SK-N-SH treated with all-trans-retinoic acid at 6 μM for 48 hours (cell line): ENCODE measurements at regions not wholly inside any gene's neighbourhood (a gene's known extent, or its start where the extent isn't known, plus 50 kb on each side); places are given as distances from the start of the nearest gene placed in this dataset.

ENCODE experiments used
- ATAC-seq: fragments of 200-7000 bp; cut with Tn5 transposase; 3 replicates; pipeline ENCODE4 v1.9.1; 2020; ENCODE audit warnings: mild to moderate bottlenecking, moderate library complexity
- ARNTL ChIP-seq: fragments of 450-650 bp; formaldehyde crosslinking; IDR thresholded peaks from 2 replicates; pipeline ENCODE4 v1.5.0; 2020; ENCODE audit warnings: low read depth, mild to moderate bottlenecking, moderate library complexity, borderline replicate concordance
- BACH2 ChIP-seq: fragments of 250-450 bp; sonication (Bioruptor Pico); IDR thresholded peaks from 2 replicates; pipeline ENCODE4 v1.9.0; 2021; ENCODE audit warnings: mild to moderate bottlenecking, borderline replicate concordance
- CSDC2 ChIP-seq: fragments of 250-450 bp; sonication (Bioruptor Pico); IDR thresholded peaks from 2 replicates; pipeline ENCODE4 v1.5.0; 2020; ENCODE audit warnings: mild to moderate bottlenecking, moderate library complexity
- ESRRG ChIP-seq: fragments of 250-450 bp; sonication (Bioruptor Pico); IDR thresholded peaks from 2 replicates; pipeline ENCODE4 v1.6.1; 2021; ENCODE audit warnings: mild to moderate bottlenecking
- GLIS3 ChIP-seq: fragments of 250-450 bp; sonication (Bioruptor Pico); IDR thresholded peaks from 2 replicates; pipeline ENCODE4 v1.5.0; 2020; ENCODE audit warnings: mild to moderate bottlenecking, moderate library complexity
- ISL1 ChIP-seq: fragments of 250-450 bp; sonication (Bioruptor Pico); IDR thresholded peaks from 2 replicates; pipeline ENCODE4 v2.1.2; 2022; ENCODE audit warnings: mild to moderate bottlenecking, moderate library complexity
- OSR1 ChIP-seq: fragments of 250-450 bp; sonication (Bioruptor Pico); IDR thresholded peaks from 2 replicates; pipeline ENCODE4 v1.8.0; 2022; ENCODE audit warnings: moderate library complexity, mild to moderate bottlenecking, inconsistent platforms
- PPARA ChIP-seq: fragments of 250-450 bp; sonication (Bioruptor Pico); IDR thresholded peaks from 2 replicates; pipeline ENCODE4 v1.5.0; 2020; ENCODE audit warnings: mild to moderate bottlenecking, borderline replicate concordance
- RARB ChIP-seq: fragments of 250-450 bp; sonication (Bioruptor Pico); IDR thresholded peaks from 2 replicates; pipeline ENCODE4 v1.8.0; 2021; ENCODE audit warnings: mild to moderate bottlenecking, moderate library complexity
- SNAI2 ChIP-seq: fragments of 250-450 bp; sonication (Bioruptor Pico); IDR thresholded peaks from 2 replicates; pipeline ENCODE4 v1.5.0; 2020; ENCODE audit warnings: mild to moderate bottlenecking, moderate library complexity
- TCF4 ChIP-seq: fragments of 250-450 bp; sonication (Bioruptor Pico); IDR thresholded peaks from 2 replicates; pipeline ENCODE4 v1.8.0; 2021; ENCODE audit warnings: mild to moderate bottlenecking, moderate library complexity, borderline replicate concordance
- TOX ChIP-seq: fragments of 250-450 bp; sonication (Bioruptor Pico); IDR thresholded peaks from 2 replicates; pipeline ENCODE4 v1.8.0; 2021; ENCODE audit warnings: mild to moderate bottlenecking, moderate library complexity, borderline replicate concordance
- ZFP3 ChIP-seq: fragments of 250-450 bp; sonication (Bioruptor Pico); IDR thresholded peaks from 2 replicates; pipeline ENCODE4 v1.5.0; 2020; ENCODE audit warnings: mild to moderate bottlenecking, moderate library complexity
- ZFP30 ChIP-seq: fragments of 450-650 bp; formaldehyde crosslinking; IDR thresholded peaks from 2 replicates; pipeline ENCODE4 v1.5.0; 2022; ENCODE audit warnings: mild to moderate bottlenecking, moderate library complexity
- ZNF565 ChIP-seq: fragments of 450-650 bp; formaldehyde crosslinking; conservative IDR thresholded peaks from 2 replicates; pipeline ENCODE4 v1.5.0; 2020; ENCODE audit warnings: low read depth, mild to moderate bottlenecking, moderate library complexity
- ZNF70 ChIP-seq: fragments of 450-650 bp; formaldehyde crosslinking; IDR thresholded peaks from 2 replicates; pipeline ENCODE4 v1.5.0; 2020; ENCODE audit warnings: mild to moderate bottlenecking, moderate library complexity
- ZNF8 ChIP-seq: fragments of 450-650 bp; formaldehyde crosslinking; IDR thresholded peaks from 2 replicates; pipeline ENCODE4 v1.5.0; 2020; ENCODE audit warnings: mild to moderate bottlenecking, moderate library complexity
- TF ChIP-seq, protein P1 (sequence below): fragments of 250-450 bp; sonication (Bioruptor Pico); IDR thresholded peaks from 2 replicates; pipeline ENCODE4 v1.8.0; 2021; ENCODE audit warnings: low read depth, mild to moderate bottlenecking, moderate library complexity, borderline replicate concordance
- TF ChIP-seq, protein P2 (sequence below): fragments of 250-450 bp; sonication (Bioruptor Pico); IDR thresholded peaks from 2 replicates; pipeline ENCODE4 v1.5.1; 2020; ENCODE audit warnings: low read depth, mild to moderate bottlenecking, moderate library complexity
- TF ChIP-seq, protein P3 (sequence below): fragments of 250-450 bp; sonication (Bioruptor Pico); IDR thresholded peaks from 2 replicates; pipeline ENCODE4 v1.8.0; 2020; ENCODE audit warnings: mild to moderate bottlenecking, moderate library complexity, borderline replicate concordance

DNA sequence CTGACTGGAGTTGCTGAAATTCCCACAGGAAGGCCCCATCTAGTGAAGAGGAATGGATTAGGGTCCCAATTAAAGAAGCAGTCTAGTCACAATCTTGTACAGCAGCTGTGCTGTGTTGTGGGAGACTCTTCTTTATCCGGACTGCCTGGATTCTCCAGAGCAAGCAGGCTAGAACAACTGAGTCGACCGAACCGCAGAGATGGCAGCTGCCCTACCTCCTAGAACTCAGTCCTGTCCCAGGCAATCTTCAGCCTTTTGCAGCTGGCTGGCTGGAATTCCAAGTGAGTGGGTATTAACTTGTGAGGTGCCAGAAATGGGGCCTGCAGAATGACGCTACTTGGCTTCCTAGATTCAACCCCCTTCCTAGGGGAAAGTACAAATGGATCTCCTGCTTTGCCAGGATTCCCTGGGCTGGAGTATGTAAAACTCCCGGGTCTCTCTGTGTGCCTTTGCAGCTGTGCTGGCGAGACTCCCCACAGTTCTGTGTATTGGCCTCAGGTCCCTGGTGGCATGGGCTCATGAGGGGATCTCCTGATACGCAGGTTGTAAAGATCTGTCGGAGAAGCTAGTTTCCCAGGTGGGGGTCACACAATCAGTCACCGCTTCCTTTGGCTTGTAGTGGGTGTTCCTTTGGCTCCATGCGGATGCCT is 1952.6 kb upstream of the LRRTM1 start:
- ATAC-seq: no peak
- TF ChIP-seq CSDC2 (CRISPR knock-in tag) (no peak), ZNF565 (CRISPR knock-in tag) (no peak), GLIS3 (no peak), ZNF8 (no peak), ARNTL (CRISPR knock-in tag) (no peak), SNAI2 (CRISPR knock-in tag) (no peak), TOX (CRISPR knock-in tag) (no peak)

DNA sequence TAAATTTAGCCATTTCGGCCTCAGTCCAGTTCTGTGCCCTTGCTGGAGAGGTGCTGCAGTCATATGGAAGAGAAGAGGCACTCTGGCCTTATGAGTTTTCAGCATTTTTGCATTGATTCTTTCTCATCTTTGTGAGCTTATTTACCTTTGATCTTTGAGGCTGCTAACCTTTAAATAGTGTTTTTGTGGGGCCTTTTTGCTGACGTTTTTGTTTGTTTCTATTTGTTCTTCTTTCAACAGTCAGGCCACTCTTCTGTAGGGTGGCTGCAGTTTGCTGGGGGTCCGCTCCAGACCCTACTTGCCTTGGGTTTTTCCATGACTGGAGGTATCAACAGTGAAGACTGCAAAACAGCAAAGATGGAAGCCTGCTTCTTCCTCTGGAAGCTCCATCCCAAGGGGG is 1951.7 kb upstream of the LRRTM1 start:
- no peak for ATAC-seq
- TF ChIP-seq, protein P1, sequence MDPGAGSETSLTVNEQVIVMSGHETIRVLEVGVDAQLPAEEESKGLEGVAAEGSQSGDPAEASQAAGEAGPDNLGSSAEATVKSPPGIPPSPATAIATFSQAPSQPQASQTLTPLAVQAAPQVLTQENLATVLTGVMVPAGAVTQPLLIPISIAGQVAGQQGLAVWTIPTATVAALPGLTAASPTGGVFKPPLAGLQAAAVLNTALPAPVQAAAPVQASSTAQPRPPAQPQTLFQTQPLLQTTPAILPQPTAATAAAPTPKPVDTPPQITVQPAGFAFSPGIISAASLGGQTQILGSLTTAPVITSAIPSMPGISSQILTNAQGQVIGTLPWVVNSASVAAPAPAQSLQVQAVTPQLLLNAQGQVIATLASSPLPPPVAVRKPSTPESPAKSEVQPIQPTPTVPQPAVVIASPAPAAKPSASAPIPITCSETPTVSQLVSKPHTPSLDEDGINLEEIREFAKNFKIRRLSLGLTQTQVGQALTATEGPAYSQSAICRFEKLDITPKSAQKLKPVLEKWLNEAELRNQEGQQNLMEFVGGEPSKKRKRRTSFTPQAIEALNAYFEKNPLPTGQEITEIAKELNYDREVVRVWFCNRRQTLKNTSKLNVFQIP: no peak
- TF ChIP-seq, protein P2, sequence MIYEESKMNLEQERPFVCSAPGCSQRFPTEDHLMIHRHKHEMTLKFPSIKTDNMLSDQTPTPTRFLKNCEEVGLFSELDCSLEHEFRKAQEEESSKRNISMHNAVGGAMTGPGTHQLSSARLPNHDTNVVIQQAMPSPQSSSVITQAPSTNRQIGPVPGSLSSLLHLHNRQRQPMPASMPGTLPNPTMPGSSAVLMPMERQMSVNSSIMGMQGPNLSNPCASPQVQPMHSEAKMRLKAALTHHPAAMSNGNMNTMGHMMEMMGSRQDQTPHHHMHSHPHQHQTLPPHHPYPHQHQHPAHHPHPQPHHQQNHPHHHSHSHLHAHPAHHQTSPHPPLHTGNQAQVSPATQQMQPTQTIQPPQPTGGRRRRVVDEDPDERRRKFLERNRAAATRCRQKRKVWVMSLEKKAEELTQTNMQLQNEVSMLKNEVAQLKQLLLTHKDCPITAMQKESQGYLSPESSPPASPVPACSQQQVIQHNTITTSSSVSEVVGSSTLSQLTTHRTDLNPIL (CRISPR knock-in tag): no peak
- TF ChIP-seq RARB (no peak), ZNF8 (no peak), ZFP3 (no peak), ZNF565 (CRISPR knock-in tag) (no peak), SNAI2 (CRISPR knock-in tag) (no peak), BACH2 (CRISPR knock-in tag) (no peak), GLIS3 (no peak), PPARA (CRISPR knock-in tag) (no peak), ZFP30 (CRISPR knock-in tag) (no peak)
- TF ChIP-seq, protein P3, sequence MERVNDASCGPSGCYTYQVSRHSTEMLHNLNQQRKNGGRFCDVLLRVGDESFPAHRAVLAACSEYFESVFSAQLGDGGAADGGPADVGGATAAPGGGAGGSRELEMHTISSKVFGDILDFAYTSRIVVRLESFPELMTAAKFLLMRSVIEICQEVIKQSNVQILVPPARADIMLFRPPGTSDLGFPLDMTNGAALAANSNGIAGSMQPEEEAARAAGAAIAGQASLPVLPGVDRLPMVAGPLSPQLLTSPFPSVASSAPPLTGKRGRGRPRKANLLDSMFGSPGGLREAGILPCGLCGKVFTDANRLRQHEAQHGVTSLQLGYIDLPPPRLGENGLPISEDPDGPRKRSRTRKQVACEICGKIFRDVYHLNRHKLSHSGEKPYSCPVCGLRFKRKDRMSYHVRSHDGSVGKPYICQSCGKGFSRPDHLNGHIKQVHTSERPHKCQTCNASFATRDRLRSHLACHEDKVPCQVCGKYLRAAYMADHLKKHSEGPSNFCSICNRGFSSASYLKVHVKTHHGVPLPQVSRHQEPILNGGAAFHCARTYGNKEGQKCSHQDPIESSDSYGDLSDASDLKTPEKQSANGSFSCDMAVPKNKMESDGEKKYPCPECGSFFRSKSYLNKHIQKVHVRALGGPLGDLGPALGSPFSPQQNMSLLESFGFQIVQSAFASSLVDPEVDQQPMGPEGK: no peak

DNA sequence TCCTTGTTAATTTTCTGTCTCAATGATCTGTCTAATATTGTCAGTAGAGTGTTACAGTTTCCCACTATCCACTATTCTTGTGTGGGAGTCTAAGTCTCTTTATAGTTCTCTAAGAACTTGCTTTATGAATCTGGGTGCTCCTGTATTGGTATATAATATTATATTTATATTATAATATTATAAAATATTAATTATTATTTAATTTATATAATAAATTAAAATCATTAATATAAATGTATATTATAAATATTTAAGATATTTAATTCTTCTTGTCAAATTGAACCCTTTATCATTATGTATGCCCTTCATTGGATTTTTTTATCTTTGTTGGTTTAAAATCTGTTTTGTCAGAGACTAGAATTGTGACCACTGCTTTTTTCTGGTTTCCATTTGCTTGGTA is 1950.2 kb upstream of the LRRTM1 start:
- ATAC-seq: no peak
- TF ChIP-seq PPARA (CRISPR knock-in tag): no peak
- TF ChIP-seq, protein P3: no peak
- TF ChIP-seq OSR1 (CRISPR knock-in tag): no peak
- no peak for TF ChIP-seq TCF4 (CRISPR knock-in tag)
- TF ChIP-seq, protein P2 (CRISPR knock-in tag): no peak
- no peak for TF ChIP-seq CSDC2 (CRISPR knock-in tag)
- no peak for TF ChIP-seq ZFP3
- no peak for TF ChIP-seq GLIS3
- no peak for TF ChIP-seq BACH2 (CRISPR knock-in tag)
- no peak for TF ChIP-seq ISL1

DNA sequence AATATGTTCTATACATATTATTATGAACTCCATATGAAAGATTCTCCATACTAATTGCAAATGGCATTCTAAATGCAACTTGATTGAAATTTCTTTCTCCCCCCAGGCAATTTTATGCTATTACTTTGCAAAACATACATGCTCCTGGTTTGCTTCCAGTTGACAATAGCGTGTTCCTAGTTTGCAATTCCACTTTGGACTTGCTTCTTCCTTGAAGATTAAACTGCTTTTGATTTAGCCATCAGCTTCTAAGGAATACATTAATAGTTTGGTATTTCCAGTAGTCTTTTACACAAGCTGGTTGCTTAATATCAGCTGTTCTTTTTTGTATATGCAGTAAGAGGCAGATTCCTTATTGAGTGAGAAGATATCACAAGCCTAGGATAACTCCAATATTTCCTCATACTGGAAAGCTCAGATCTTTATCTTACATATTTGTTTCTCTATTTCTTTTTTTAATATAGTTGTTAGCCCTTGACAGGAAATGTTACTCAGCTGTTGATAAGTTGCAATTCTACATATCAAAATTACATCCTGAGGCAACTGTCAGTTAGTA is 1941.7 kb upstream of the LRRTM1 start:
- no peak for TF ChIP-seq BACH2 (CRISPR knock-in tag)
- no peak for TF ChIP-seq ZNF70 (CRISPR knock-in tag)
- TF ChIP-seq RARB: no peak
- no peak for TF ChIP-seq TCF4 (CRISPR knock-in tag)
- TF ChIP-seq ESRRG (CRISPR knock-in tag): no peak
- TF ChIP-seq OSR1 (CRISPR knock-in tag): no peak
- no peak for TF ChIP-seq ZFP3
- no peak for TF ChIP-seq ISL1
- ATAC-seq: no peak
